SK-N-MC (cell line): ENCODE measurements at regions not wholly inside any gene's neighbourhood (a gene's known extent, or its start where the extent isn't known, plus 50 kb on each side); places are given as distances from the start of the nearest gene placed in this dataset.
"Not testable (repeated sequence)": the region's sequence is repeated elsewhere in the genome, so short reads cannot be mapped to it uniquely, and the experiment has no call there.

Experiments used
- EZH2 ChIP-seq: fragments of 200-600 bp; sonication (generic); IDR thresholded peaks from one replicate; pipeline ENCODE4 v1.6.1; 2017; ENCODE audit warnings: antibody characterized with exemption
- FOXP2 ChIP-seq: optimal IDR thresholded peaks from 2 replicates; pipeline ENCODE3; 2011; ENCODE audit warnings: mild to moderate bottlenecking, moderate library complexity; ENCODE audit not compliant: insufficient read depth; ENCODE audit errors: extremely low read length, control extremely low read depth
- POLR2AphosphoS5 ChIP-seq: IDR thresholded peaks from 2 replicates; pipeline ENCODE4 v1.6.1; 2012; ENCODE audit warnings: mild to moderate bottlenecking, low read depth, low read length, borderline replicate concordance

GRCh38 chr4:118539412-118540077 lies 145.6 kb upstream of the METTL14 start:
- not testable (repeated sequence) for TF ChIP-seq POLR2AphosphoS5, EZH2, FOXP2
